Upper lobe of left lung (tissue), 6 donors: ENCODE measurements at regions not wholly inside any gene's neighbourhood (a gene's known extent, or its start where the extent isn't known, plus 50 kb on each side); places are given as distances from the start of the nearest gene placed in this dataset.

Experiments
- ATAC-seq, 2 donors: fragments of 200-7000 bp; cut with Tn5 transposase; one replicate each; pipeline ENCODE4 v1.9.1; 2022; ENCODE audit warnings: mild to moderate bottlenecking in 2 of 2, moderate library complexity in 2 of 2; ENCODE audit not compliant: low FRiP score in 2 of 2
- DNase-seq, 2 donors: peaks; one replicate each; pipeline ENCODE4 v3.0.0-alpha.2; 2019 to 2020
- H3K27ac ChIP-seq, 4 donors: fragments of 200-600 bp; sonication (generic); one replicate each; pipeline ENCODE4 v1.5.1; 2016 to 2019
- H3K27me3 ChIP-seq, 4 donors: fragments of 200-600 bp; sonication (generic); one replicate each; pipeline ENCODE4 v1.5.1; 2017 to 2019
- H3K36me3 ChIP-seq, 4 donors: fragments of 200-600 bp; sonication (generic); one replicate each; pipeline ENCODE4 v1.5.1; 2016 to 2019
- H3K4me1 ChIP-seq, 4 donors: fragments of 200-600 bp; sonication (generic); one replicate each; pipeline ENCODE4 v1.5.1; 2018 to 2019
- H3K4me3 ChIP-seq, 4 donors: fragments of 200-600 bp; sonication (generic); one replicate each; pipeline ENCODE4 v1.5.1; 2017 to 2019; ENCODE audit warnings: mild to moderate bottlenecking in 2 of 4, moderate library complexity in 1 of 4
- H3K9me3 ChIP-seq, 4 donors: fragments of 200-600 bp; sonication (generic); one replicate each; pipeline ENCODE4 v1.5.1; 2018 to 2019
- CTCF ChIP-seq, 6 experiments: fragments of 450-650 bp in 4 of 6; fragments of 200-600 bp in 2 of 6; sonication (generic) in 2 of 6; IDR thresholded peaks; one replicate each; pipeline ENCODE4 v1.5.1; 2016 to 2019; ENCODE audit warnings: antibody characterized with exemption in 6 of 6
- EP300 ChIP-seq, 4 donors: sonication (generic); formaldehyde crosslinking; IDR thresholded peaks; one replicate each; pipeline ENCODE4 v1.5.1; 2017; ENCODE audit warnings: antibody characterized with exemption in 4 of 4, control low read depth in 2 of 4
- POLR2A ChIP-seq, 4 donors: fragments of 450-650 bp; IDR thresholded peaks; one replicate each; pipeline ENCODE4 v1.5.1; 2016 to 2017; ENCODE audit warnings: antibody characterized with exemption in 4 of 4, mild to moderate bottlenecking in 2 of 4
- POLR2AphosphoS5 ChIP-seq, 2 donors: sonication (generic); formaldehyde crosslinking; IDR thresholded peaks; one replicate each; pipeline ENCODE4 v1.5.1; 2017; ENCODE audit warnings: antibody characterized with exemption in 2 of 2
- WGBS, 2 donors: methylation state at CpG; one replicate each; pipeline ENCODE4 v1.1.5; 2017 to 2018; 5-methylcytosine and 5-hydroxymethylcytosine counted together
- donor health status: DM: no; HTN: no; CAD: no; lungs with moderate emphysema.
- donor health status: DM: no; HTN: yes; CAD: no; lungs with severe emphysema.

GRCh38 chr13:79212064-79212619, 193.9 kb downstream of the RBM26 start:
- no peak overlapping the region for H3K4me3 ChIP-seq
- no peaks in the 10 kb centered on the region for H3K4me1 ChIP-seq
- TF ChIP-seq POLR2A (IDR thresholded peaks at IDR 0.05) (no peak), CTCF (IDR thresholded peaks at IDR 0.05) (no peak)
- DNase-seq (no peak), ATAC-seq (no peak)
- H3K36me3 ChIP-seq = no peaks in the 10 kb centered on the region
- H3K9me3 ChIP-seq = no peaks in the 10 kb centered on the region
- 68 to 71% methylated on average over 10 of the region's 10 CpGs for WGBS, 2 donors
- no peaks in the 10 kb centered on the region for H3K27me3 ChIP-seq
- no peak overlapping the region for H3K27ac ChIP-seq

- ATAC-seq = no peak
- no peak for DNase-seq
- TF ChIP-seq EP300 (IDR thresholded peaks at IDR 0.05) = no peak
- H3K36me3 ChIP-seq = no peaks in the 10 kb centered on the region
- 62 to 66% methylated on average over 1 of the region's 1 CpG for WGBS, 2 donors
- H3K27me3 ChIP-seq = no peaks in the 10 kb centered on the region
- H3K9me3 ChIP-seq = no peaks in the 10 kb centered on the region
- no peaks in the 10 kb centered on the region for H3K4me1 ChIP-seq
- no peak overlapping the region for H3K4me3 ChIP-seq
- no peak overlapping the region for H3K27ac ChIP-seq
Measured at GRCh38 chr13:79211377-79211776, 194.7 kb downstream of the RBM26 start.

GRCh38 chr13:79197933-79198332, 208.1 kb downstream of the RBM26 start:
- no peak overlapping the region for H3K27ac ChIP-seq
- no peaks in the 10 kb centered on the region for H3K27me3 ChIP-seq
- ATAC-seq (no peak), DNase-seq (no peak)
- WGBS, 2 donors = 68 to 86% methylated on average over 2 of the region's 2 CpGs
- no peak for TF ChIP-seq EP300 (IDR thresholded peaks at IDR 0.05)
- TF ChIP-seq POLR2A (IDR thresholded peaks at IDR 0.05) = no peak
- TF ChIP-seq CTCF (IDR thresholded peaks at IDR 0.05) = no peak
- no peak for TF ChIP-seq POLR2AphosphoS5 (IDR thresholded peaks at IDR 0.05)
- H3K9me3 ChIP-seq = no peaks in the 10 kb centered on the region
- no peaks in the 10 kb centered on the region for H3K36me3 ChIP-seq
- H3K4me3 ChIP-seq = no peak overlapping the region
- H3K4me1 ChIP-seq = no peaks in the 10 kb centered on the region

- H3K4me1 ChIP-seq = peaks cover 0 to 1% (median 0%) of the 10 kb centered on the region in 4 donors
- WGBS, 2 donors = 79 to 89% methylated on average over 3 of the region's 3 CpGs
Measured at GRCh38 chr13:79196843-79197242, 209.2 kb downstream of the RBM26 start.

GRCh38 chr13:79196366-79196765, 209.7 kb downstream of the RBM26 start:
- Histone ChIP-seq H3K36me3 (no peaks in the 10 kb centered on the region), H3K27ac (no peak overlapping the region), H3K4me1 (peaks cover 0 to 5% (median 0%) of the 10 kb centered on the region in 4 donors), H3K4me3 (no peak overlapping the region), H3K27me3 (no peaks in the 10 kb centered on the region), H3K9me3 (no peaks in the 10 kb centered on the region)
- WGBS, 2 donors = 85 to 86% methylated on average over 3 of the region's 3 CpGs
- ATAC-seq (no peak), DNase-seq (no peak)
- no peak for TF ChIP-seq POLR2AphosphoS5 (IDR thresholded peaks at IDR 0.05)
- no peak for TF ChIP-seq POLR2A (IDR thresholded peaks at IDR 0.05)
- TF ChIP-seq EP300 (IDR thresholded peaks at IDR 0.05) = no peak
- no peak for TF ChIP-seq CTCF (IDR thresholded peaks at IDR 0.05)

More at GRCh38 chr13:79196843-79197242, 209.2 kb downstream of the RBM26 start:
- TF ChIP-seq CTCF (IDR thresholded peaks at IDR 0.05) = no peak
- no peak for TF ChIP-seq POLR2A (IDR thresholded peaks at IDR 0.05)
- no peak for TF ChIP-seq EP300 (IDR thresholded peaks at IDR 0.05)
- TF ChIP-seq POLR2AphosphoS5 (IDR thresholded peaks at IDR 0.05) = no peak
- H3K9me3 ChIP-seq = no peaks in the 10 kb centered on the region
- H3K4me3 ChIP-seq = no peak overlapping the region
- DNase-seq (no peak), ATAC-seq (no peak)
- no peaks in the 10 kb centered on the region for H3K27me3 ChIP-seq
- no peak overlapping the region for H3K27ac ChIP-seq
- no peaks in the 10 kb centered on the region for H3K36me3 ChIP-seq
